Activated naive CD4-positive, alpha-beta T cell treated with anti-CD3 and anti-CD28 coated beads, Interleukin-2, amount 50 U/mL, for 16 hours (primary cell): ENCODE measurements at regions not wholly inside any gene's neighbourhood (a gene's known extent, or its start where the extent isn't known, plus 50 kb on each side); places are given as distances from the start of the nearest gene placed in this dataset.
"Not testable (repeated sequence)": the region's sequence is repeated elsewhere in the genome, so short reads cannot be mapped to it uniquely, and the experiment has no call there.

Experiments
- DNase-seq: peaks from one replicate; pipeline ENCODE4 v3.0.0-alpha.2; 2020

DNA sequence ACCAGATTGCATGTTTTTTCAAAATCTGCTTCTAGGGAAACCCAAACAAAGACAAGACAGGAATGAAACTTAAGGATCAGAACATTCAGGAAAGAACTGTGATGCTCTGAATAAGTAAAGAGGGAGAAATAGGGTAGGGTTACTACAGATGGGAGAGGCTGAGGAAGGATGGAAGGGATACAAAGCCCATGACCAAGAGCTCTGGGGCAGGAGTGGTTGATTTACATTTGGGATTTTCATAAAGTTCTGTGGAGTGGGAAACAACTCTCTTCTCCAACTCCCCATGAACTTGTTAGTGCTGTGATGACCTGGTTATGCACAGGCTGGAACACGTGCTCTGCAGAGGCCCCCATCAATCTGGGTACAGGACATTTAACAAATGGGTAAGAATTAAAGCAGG lies 216.0 kb upstream of the KLF14 start:
- no peak for DNase-seq

DNA sequence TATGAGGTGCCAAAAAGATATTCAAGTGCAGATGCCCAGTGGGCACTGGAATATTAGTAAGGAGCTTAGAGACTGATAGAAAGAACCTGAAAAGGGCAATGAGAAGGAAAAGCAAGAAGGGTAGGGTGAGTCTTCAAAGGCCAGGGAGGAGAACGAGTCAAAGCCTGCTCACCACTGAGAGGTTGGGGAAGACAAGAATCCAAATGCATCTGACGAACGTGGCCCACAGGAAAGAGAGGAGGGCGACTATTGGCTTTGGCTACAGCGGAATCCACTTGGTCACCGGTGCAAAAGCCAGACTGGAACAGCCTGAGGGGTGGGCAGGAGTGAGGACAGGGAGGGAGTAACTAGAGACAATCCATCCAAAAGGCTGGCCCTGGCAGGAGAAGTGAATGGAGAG lies 216.7 kb upstream of the KLF14 start:
- no peak for DNase-seq

DNA sequence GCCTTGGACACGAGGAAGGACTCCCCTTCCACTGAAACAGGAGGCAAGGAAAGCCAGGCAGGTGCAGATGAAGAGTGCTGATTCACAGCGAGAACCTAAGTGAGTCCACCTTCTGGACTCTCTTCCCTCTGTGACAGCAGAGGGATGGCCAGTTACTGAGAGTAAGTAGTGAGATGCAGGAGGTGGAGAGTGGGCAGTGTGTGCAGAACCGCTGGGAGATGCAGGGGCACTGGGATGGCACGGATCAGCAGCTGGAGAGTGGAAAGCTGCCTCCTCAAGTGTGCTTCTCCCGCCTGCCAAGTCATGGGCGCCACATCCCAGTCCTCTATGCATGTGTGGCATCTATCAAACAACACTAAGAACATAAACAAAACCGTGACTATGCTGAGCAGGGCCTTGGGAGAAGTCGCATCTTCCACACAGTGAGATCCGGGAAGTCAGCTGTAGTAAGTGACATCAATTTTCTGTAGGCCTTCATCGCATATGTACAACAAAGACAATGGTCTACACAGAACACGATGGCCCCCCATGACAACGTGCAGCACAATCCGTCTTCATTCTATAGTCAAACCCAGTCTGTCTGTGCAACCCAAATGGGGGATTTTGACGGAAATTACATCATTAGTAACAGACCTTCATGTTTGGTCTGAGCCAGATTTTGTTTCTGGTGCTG lies 217.4 kb upstream of the KLF14 start:
- DNase-seq, result no peak

DNA sequence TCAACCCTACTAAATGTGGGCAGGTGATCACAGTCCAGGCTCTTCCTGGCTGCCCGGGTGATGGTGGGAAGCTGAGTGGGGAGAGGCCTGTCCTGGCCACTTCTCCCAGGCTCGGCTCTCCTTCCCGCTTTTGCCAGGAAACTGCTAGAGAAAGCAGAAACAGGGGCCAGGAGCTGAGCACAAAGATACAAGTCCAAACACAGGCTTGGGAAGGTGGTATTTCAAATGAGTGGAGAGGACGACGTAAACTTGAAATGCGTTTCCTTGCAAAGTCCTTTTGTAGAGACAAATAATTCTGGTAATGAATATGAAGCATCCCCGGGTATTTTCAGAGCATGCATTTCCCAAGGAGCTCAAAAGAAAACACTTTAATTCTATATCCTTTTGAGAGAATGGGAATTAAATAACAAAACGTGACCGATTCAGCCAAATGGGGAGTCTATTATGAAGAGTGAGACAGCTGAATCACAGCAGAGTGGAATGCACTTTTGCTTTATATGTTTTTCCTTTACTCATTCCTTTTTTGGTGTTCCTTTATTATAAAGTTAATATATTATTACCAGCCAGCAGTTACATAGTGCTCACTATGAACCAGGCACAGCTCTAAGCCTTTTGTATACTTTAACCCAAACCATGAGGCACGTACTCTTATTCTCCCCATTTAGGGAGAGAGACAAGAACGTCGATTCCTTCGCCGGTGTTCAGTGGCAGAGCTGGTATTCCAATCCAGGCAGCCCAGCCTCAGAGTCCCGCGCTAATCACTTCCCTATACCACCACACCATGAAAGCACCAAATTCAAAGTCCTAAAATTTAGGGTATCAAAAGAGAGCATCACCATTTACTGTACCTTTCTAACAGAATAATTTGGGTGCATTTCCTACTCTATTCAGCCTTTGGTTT lies 218.2 kb upstream of the KLF14 start:
- no peak for DNase-seq

DNA sequence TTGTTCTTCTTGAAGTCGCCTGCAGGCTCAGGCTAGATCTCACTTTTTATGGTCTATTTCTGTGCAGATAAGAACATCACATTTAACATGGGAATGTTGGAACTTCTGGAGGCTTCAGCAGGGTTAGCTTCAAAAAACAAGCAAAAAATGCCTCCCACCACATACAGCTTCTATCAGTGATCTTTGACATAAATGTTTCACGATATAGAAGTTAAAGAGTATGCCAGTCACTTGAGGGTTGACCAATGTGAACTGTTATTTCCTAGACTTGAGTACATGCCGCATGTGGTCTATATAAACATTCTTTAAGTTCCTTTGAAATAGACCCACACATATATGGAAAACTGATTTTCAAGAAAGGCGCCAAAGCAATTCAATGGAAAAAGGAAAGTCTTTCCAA lies 219.2 kb upstream of the KLF14 start:
- no peak for DNase-seq

DNA sequence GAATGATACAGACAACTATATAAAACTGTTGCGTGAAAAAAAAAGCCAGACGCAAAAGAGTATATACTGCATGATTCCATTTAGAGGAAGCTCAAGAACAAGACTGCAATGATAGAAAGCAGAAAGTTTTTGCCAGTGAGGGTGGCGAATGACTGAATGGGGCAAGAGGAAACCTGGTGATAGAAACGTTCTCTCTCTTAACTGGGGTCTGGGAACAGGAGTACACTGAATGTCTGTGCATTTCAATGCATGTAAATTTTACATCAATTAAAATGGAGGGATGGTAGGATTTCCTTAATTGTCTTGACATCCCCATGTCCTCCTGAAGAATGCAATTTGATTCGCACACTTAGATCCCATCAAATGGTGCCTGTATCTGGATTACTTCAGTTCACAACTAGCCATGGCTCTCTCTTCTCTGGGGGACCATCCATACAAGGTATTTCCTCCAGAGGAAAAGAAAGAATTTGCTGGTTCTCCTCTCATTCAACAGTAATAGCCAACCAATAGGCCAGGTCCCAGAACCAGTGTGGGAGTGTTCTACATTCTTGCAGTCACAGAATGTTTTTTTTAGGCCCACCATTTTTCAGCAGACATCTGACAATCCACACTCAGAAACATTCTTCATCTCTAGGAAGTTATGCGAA lies 221.0 kb upstream of the KLF14 start:
- no peak for DNase-seq

DNA sequence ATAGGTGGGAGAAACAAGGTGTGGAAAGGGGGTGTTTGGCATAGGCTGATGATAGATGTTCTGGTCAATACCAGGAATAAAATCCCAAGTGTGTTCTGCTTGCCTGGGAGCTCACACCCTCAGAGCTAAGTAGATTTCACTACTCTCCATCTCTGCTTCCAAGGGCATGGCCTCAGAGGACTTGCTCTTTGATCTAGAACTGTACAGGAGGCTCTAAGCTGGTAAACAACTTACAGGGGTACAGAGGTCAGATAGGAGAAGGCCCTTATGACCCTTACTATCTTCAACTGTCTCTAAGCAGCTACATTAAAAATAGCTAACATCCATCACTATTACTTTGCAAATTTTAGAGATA lies 221.5 kb upstream of the KLF14 start:
- no peak for DNase-seq

DNA sequence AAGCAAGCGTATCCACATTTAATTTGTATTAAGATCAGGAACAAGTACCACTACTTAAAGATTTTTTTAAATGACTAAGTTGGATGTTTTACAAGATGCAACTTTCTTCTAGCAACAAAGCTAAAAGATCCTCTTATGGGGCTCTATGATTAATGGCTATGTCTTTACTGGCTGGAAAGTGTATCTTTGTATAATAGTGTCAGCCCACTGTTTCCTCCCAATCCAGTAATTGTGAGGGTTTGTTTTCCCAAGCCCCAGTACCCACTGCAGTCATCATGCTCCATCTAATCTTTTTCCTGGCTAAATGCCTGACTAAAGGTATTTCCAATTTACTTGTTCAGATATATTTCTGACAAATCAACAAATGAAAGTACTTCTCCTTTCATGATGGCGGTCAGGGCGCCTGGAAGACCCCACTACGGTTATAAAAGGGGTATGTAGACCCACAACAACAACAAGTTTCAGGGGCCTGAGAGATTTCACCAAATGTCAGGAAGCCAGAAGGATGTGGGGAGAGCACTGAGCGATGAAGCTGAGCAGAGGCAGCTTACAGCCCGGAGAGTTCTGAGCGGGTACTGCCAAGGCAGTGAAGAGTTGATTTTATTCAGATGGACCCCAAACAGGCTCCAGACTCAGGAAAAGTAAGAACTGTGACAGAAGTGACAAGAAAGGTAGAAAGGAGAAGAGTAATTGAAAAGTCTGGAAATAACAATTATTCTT lies 222.6 kb upstream of the KLF14 start:
- no peak for DNase-seq

DNA sequence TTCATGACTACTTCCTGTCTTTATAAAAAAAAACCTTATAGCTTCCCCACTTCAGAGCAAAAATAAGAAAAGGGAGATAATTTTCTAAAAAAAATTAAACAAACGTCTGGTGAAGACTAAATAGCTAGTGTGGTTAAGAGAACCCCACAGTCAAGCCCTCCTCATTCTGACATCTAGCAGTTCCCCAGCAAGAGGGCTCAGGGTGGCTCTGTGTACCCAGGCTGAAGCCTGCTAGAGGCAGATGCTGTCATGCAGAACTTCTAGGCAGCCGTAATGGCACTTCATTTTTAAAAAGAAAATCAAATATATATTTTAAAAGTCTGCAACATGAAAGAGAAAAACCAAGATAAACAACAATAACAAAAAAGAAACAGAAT lies 223.1 kb upstream of the KLF14 start:
- DNase-seq, result no peak

DNA sequence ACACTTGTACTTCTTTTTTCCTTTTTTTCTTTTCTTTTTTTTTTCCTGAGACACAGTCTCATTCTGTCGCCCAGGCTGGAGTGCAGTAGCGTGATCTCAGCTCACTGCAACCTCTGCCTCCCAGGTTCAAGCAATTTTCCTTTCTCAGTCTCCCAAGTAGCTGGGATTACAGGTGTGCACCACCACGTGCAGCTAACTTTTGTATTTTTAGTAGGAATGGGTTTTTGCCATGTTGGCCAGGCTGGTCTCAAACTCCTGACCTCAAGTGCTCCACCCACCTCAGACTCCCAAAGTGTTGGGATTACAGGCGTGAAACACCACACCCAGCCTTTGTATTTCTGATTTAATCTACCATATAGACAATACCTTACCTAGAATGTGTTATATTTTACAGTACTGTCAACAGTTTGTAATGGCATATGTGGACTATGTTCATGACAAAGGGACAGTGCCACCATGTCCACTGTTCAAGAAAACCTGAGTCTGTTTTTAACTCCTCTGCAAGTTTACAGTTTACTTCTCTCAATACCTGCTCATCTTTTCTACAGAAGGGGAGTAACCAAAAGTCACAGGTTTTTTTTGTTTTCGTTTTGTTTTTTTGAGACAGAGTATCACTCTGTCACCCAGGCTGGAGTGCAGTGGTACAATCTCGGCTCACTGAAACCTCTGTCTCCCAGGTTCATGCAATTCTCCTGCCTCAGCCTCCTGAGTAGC lies 223.9 kb upstream of the KLF14 start:
- DNase-seq, result not testable (repeated sequence)

DNA sequence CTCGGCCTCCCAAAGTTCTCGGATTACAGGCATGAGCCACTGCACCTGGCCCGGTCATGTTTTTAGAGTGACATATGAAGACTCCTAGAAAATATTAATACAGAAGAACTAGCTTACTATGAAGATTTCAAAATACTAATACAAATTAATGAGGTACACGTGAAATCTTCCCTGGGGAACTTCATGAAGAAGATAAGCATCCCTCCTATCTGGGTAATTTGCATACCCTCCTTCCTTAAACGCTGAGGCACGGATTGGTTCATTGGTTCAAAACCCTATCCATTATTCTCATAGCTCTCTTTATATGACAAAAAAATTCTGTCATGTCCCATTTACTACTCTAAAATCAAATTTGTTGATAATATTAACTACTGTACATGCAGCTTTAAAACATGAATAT lies 224.8 kb upstream of the KLF14 start:
- no peak for DNase-seq

DNA sequence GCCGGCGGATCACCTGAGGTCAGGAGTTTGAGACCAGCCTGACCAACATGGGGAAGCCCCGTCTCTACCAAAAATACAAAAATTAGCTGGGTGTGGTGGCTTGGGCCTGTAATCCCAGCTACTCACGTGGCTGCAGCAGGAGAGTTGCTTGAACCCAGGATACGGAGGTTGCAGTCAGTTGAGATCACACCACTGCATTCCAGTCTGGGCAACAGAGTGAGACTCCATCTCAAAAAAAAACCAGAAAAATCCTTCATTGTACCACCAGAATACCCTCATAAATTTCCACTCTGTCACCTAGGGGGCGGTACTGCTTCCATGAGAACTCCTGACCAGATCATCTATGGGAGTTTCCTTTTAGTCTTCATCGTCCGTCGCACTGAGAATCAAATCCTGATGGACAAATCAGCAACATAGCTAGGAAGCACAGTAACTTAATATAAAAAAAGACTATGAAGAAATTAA lies 225.8 kb upstream of the KLF14 start:
- DNase-seq, result peak; percentile 58

DNA sequence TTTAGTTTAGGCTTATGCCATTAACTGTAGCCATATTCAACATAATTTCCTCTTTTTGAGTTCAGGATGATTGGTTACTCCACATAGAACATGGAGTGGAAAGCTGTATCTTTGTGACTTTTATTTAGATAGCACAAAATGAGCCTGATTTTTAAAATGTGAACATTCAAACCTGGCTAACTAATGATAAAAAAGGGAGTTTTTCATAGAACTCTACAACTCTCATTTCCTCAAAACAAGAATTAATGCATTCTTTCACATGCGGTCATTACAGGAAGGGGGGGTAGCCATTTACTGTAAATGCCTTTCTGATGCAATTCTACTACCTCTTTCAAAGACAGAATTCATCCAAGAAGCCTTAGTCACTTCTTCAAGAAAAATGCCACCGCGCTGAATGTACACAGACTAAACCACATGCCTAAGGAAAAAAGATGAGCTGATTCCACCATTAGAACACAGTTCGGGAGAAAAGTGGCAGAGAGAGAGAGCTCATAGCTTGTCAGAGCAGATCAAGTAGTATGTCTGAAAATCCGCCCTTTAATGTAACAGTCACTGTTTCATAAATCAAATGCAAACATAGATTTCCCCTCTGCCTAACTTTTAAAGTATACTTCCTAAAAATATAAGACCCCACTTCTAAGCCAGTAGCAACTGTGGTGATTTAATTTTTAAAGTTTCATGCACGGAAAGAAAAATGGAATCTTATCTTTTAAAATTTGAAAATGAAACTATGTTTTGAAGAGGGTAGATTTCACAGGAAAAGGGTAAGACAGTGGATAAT lies 226.4 kb upstream of the KLF14 start:
- peak; percentile 49 for DNase-seq

DNA sequence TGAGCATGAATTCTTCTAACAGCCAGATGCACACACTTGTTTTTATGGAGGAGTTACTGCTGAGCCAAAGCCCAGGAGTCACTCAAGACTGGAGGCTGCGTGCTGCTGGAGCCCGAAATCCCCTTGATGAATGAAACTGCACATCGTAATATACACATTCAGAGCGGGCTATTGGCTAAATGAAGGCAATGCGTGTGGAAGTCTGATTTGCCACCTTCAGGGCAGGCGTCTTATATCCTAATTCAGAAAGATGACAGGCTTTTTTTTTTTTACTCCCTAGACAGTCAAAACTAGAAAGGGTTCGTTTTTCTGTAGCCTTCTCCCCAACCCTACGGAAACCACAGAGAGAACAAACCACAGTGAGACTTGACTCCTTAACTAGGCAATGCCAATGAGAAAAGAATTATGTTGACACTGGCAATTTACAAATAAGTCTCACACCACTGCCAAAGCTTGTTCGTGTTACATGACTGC lies 227.2 kb upstream of the KLF14 start:
- peak; percentile 80 for DNase-seq

DNA sequence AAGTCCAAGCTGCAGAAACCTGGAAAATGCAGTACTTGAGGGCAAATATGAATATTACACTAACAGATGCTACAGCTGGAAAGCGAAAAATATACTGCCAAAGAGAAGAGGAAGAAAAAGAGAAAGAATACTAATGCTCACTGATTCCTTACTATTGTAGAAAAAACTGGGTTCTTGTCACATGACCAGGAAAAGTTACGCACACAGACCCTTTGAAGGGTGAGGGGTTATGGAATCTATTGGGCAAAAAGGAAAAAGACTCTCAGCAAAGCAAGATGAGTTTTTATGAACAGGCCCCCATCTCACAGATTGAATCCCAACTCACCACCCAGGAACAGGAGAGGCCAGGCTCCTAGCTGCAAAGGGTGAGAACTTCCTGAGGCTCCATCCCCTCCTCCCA lies 228.1 kb upstream of the KLF14 start:
- no peak for DNase-seq

DNA sequence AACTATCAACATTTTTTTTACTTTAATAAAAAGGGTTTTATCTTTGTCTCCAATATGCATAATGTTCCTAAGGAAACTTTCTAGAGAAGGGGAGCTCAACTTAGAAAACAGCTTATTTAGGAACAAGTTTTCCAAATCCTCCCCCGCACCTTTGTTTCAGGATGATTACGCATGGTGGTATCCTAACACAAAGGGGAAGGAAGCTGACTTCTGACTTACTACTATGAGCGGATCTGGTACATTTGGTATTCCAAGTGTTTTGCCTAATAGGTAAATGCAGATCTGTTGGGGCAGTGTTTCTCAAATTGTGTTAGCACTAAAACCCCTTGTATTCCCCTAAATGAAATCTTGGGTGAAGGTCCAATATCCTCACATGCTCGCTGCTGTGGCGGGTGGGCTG lies 229.3 kb upstream of the KLF14 start:
- no peak for DNase-seq

DNA sequence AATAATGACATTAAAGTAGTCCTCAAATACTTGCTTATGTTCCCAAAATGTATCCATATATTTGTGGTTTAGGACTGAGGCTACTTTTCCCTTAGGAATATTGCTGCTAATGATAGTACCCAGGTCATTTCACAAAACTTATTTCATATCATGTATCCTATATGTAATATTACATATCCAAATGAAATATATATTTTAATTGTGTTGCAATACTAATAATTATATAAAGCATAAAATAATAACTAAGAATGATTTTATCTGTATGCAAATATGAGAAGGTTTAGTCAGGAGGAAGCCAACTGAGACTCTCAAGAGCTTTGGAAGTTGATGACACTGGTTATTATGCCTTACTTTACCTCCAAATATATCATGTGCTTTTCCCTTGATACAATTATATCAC lies 231.5 kb upstream of the KLF14 start:
- DNase-seq, result no peak

DNA sequence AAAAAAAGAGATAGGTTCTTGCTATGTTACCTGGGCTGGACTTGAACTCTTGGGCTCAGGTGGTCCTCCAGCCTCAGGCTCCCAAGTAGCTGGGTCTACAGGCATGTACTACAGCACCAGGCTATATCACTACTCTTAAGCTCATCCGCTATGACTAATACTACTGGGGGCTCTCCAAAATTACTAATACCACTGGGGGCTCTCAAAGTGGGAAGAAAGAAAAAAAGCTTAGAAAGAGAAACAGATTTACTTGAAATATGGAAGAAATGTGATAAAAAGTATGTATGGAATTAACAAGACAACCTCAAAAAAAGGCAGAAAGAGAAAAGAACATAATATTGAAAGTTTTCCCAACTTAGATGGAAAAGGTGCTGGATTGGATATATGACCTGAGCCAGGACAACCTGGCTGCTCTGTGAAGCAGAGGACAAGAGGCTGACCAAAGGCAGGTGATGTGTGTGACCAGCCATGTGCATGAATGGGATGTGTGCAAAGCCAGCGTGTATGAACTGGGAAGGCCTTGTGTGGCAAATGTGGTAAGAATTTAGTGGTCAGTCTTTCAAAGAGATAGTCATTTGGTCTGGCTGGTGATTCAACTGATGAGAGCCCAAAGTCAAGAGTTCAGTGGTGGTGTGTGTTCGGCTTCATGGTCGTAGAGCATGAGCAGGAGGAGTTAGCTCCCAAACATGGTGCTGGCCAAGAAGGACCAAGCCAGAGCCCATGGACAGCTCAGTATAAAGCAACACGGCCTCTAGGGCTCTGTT lies 232.4 kb upstream of the KLF14 start:
- no peak for DNase-seq

DNA sequence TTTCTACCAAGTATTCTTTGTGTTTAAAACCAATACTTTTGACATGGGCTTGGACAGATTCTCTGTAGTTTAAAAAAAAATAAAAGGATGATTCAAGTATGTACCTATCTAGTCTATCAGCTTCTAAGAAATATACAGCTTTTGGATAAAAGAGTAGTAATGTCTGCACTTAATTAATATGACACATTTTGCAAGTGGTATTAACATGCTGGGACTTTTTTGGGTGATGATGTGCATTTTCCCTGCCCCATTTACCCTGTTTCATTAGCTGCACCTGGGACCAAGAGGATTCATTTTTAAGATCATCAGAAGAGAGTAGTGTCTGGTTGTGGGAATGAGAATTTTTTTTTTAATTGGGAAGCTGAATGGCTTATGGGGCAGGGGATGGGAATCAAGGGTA lies 236.2 kb upstream of the KLF14 start:
- DNase-seq, result peak; percentile 46

DNA sequence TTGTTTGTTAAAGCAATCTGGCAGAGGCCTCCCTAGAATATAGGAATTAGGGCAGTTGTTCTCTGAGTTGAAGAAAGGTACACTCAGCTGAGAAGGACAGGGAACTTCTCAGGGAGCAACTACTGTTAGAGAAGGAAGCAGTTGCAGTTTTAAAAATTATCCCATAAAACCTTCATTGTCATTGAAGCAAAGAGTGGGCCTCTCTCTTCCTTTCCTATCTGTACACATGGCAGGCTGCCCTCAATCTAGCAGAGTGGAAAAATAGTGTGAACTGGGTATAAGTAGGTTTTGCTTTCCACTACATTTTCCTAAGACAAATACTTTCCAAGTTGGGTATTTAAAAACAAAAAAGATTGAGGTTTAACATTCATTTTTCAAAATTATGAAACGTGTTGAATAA lies 236.7 kb upstream of the KLF14 start:
- DNase-seq, result peak; percentile 39

DNA sequence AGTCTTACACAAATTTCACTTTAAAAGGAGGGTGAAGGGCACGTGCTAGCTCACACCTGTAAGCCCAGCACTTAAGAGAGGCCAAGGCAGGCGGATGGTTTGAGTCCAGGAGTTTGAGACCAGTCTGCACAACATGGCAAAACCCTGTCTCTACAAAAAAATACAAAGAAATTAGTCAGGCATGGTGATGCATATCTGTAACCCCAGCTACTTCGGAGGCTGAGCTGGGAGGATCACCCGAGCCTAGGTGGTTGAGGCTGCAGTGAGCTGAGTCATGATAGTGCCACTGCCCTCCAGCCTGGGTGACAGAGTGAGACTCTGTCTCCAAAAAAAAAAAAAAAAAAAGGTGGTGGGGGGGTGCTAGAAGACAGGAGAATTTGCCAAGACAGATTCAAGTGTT lies 237.3 kb upstream of the KLF14 start:
- DNase-seq, result peak; percentile 71
